Progenitor cell of endocrine pancreas (in vitro differentiated cells): ENCODE measurements at regions not wholly inside any gene's neighbourhood (a gene's known extent, or its start where the extent isn't known, plus 50 kb on each side); places are given as distances from the start of the nearest gene placed in this dataset.

Experiments
- DNase-seq: peaks from one replicate; pipeline ENCODE4 v3.0.0; 2021; ENCODE audit warnings: low spot score; ENCODE audit not compliant: unreplicated experiment
- H3K27ac Mint-ChIP-seq: 2 replicates; pipeline ENCODE4 v1.8.0; 2021; ENCODE audit warnings: mild to moderate bottlenecking, moderate library complexity, mixed read lengths
- H3K27me3 Mint-ChIP-seq: 2 replicates; pipeline ENCODE4 v1.8.0; 2021; ENCODE audit warnings: mixed read lengths
- H3K36me3 Mint-ChIP-seq: 2 replicates; pipeline ENCODE4 v1.8.0; 2022; ENCODE audit warnings: mixed read lengths; ENCODE audit not compliant: insufficient read depth
- H3K4me1 Mint-ChIP-seq: 2 replicates; pipeline ENCODE4 v1.8.0; 2021; ENCODE audit warnings: low read depth, mixed read lengths
- H3K4me3 Mint-ChIP-seq: 2 replicates; pipeline ENCODE4 v1.8.0; 2021; ENCODE audit warnings: low read depth, mild to moderate bottlenecking, moderate library complexity, mixed read lengths
- H3K9me3 Mint-ChIP-seq: 2 replicates; pipeline ENCODE4 v1.8.0; 2021; ENCODE audit warnings: low read depth, mixed read lengths
- TF ChIP-seq, protein P1 (sequence below): fragments of 200-600 bp; sonication (generic); IDR thresholded peaks from one replicate; pipeline ENCODE4 v1.5.0; 2021; ENCODE audit warnings: antibody characterized with exemption, mild to moderate bottlenecking; ENCODE audit not compliant: unreplicated experiment

DNA sequence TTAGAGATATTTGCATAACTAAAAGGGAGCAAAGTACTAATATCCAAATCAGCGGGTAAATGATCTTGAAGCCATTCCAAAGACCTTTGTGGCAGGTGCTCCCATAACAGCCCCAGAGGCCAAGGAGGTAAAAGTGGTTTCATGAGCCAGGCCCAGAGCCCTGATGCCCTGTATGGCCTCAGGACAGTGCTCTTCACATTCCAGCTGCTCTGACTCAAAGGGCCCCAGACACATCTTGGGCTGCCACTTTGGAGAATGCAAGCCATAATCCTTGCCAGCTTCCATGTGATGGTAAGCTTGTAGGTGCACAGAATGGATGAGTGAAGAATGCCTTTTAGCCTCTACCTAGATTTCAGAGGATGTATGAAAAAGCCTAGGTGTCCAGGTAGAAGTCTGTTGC, 933.4 kb downstream of the SLC16A7 start:
- Mint-ChIP-seq H3K27me3 (no peaks in the 10 kb centered on the region), H3K36me3 (no peaks in the 10 kb centered on the region), H3K4me1 (no peaks in the 10 kb centered on the region), H3K4me3 (no peak overlapping the region), H3K27ac (no peak overlapping the region), H3K9me3 (no peaks in the 10 kb centered on the region)
- DNase-seq = no peak
- TF ChIP-seq, protein P1, sequence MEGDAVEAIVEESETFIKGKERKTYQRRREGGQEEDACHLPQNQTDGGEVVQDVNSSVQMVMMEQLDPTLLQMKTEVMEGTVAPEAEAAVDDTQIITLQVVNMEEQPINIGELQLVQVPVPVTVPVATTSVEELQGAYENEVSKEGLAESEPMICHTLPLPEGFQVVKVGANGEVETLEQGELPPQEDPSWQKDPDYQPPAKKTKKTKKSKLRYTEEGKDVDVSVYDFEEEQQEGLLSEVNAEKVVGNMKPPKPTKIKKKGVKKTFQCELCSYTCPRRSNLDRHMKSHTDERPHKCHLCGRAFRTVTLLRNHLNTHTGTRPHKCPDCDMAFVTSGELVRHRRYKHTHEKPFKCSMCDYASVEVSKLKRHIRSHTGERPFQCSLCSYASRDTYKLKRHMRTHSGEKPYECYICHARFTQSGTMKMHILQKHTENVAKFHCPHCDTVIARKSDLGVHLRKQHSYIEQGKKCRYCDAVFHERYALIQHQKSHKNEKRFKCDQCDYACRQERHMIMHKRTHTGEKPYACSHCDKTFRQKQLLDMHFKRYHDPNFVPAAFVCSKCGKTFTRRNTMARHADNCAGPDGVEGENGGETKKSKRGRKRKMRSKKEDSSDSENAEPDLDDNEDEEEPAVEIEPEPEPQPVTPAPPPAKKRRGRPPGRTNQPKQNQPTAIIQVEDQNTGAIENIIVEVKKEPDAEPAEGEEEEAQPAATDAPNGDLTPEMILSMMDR = no peak

DNA sequence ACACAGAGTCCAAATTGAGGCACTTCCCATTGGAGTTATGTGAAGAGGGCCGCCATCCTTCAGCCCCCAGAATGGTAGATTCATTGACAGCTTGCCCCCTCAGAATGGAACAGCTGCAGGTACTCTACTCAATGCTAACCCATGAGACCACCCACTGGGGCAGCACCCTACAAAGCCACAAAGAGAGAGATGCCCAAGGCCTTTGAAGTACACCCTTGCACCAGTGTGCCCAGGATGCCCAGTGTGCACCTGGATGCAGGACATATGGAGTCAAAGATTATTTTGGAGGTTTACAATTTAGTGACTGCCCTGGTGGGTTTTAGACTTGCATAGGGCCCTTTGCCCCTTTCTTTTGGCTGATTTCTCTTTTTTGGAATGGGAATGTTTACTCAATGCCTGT, 933.9 kb downstream of the SLC16A7 start:
- no peak for DNase-seq
- no peak overlapping the region for H3K27ac Mint-ChIP-seq
- H3K36me3 Mint-ChIP-seq = no peaks in the 10 kb centered on the region
- no peak overlapping the region for H3K4me3 Mint-ChIP-seq
- H3K9me3 Mint-ChIP-seq = no peaks in the 10 kb centered on the region
- TF ChIP-seq, protein P1 = no peak
- H3K27me3 Mint-ChIP-seq = no peaks in the 10 kb centered on the region
- no peaks in the 10 kb centered on the region for H3K4me1 Mint-ChIP-seq

DNA sequence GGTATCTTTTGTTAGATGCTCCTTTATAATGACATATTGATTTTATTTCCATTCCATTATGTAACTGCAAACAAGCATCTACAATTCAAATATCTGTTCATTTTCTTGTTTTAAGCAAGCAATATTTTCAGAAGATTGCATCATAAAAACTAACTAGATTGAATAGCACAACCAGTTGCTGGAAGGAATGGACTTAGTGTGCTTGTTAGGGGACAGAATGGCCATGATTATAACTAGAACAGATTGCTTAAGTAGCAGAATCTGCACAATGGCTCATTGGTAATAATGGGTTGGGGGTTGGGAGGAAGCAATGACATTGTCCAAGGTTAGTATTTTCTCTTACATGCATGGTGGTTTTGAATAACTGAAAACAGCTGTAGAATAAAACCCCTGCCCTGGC, 939.5 kb downstream of the SLC16A7 start:
- DNase-seq = no peak
- no peaks in the 10 kb centered on the region for H3K36me3 Mint-ChIP-seq
- TF ChIP-seq, protein P1 = no peak
- no peak overlapping the region for H3K27ac Mint-ChIP-seq
- H3K4me3 Mint-ChIP-seq = no peak overlapping the region
- no peaks in the 10 kb centered on the region for H3K4me1 Mint-ChIP-seq
- no peaks in the 10 kb centered on the region for H3K9me3 Mint-ChIP-seq
- H3K27me3 Mint-ChIP-seq = no peaks in the 10 kb centered on the region

DNA sequence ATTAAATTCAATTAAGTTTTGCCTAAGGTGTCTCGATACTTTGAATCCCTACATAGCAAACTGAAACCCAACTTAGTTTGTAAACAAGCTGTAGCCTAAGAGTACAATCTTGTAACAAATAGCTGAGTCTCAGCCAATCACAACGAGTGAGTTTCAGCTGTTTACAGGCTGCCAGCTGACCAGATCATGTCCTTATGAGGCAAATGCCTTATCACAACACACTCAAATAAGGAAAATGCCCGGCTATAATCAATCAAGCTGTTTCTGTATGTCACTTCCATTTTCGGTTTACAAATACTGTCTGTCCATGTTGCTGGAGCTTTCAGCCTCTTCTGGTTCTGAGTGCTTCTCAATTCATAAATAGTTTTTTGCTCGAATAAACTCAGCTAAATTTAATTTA, 943.8 kb downstream of the SLC16A7 start:
- Mint-ChIP-seq H3K4me3 (no peak overlapping the region), H3K27ac (no peak overlapping the region), H3K27me3 (no peaks in the 10 kb centered on the region), H3K9me3 (no peaks in the 10 kb centered on the region), H3K4me1 (peaks cover 3% of the 10 kb centered on the region), H3K36me3 (no peaks in the 10 kb centered on the region)
- no peak for DNase-seq
- TF ChIP-seq, protein P1 = no peak

DNA sequence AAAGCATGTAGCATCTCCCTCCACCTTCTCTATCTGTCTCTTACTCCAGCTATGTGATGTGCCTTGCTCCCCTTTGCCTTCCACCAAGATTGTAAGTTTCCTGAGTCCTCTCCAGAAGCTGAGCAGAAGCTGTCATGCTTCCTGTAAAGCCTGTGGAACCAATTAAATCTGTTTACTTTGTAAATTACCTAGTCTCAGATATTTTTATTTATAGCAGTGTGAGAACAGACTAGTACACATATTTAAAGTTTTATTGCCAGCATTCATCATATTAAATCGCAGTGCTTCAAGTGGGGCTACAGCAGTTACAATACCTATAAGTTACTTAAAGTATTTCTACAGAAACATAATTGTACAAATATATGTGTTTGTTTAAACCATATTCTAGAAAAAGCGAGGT, 973.1 kb downstream of the SLC16A7 start:
- DNase-seq = no peak
- TF ChIP-seq, protein P1 = no peak
- no peaks in the 10 kb centered on the region for H3K36me3 Mint-ChIP-seq

More for the DNA sequence above, 973.1 kb downstream of the SLC16A7 start:
- Mint-ChIP-seq H3K27me3 (no peaks in the 10 kb centered on the region), H3K4me3 (no peak overlapping the region), H3K9me3 (peaks cover 3% of the 10 kb centered on the region), H3K27ac (no peak overlapping the region), H3K4me1 (no peaks in the 10 kb centered on the region)
